Femur (tissue), 1 donor: ENCODE measurements at regions not wholly inside any gene's neighbourhood (a gene's known extent, or its start where the extent isn't known, plus 50 kb on each side); places are given as distances from the start of the nearest gene placed in this dataset.

ENCODE experiments used
- DNase-seq: peaks from one replicate; pipeline ENCODE4 v3.0.0-alpha.2; 2017

DNA sequence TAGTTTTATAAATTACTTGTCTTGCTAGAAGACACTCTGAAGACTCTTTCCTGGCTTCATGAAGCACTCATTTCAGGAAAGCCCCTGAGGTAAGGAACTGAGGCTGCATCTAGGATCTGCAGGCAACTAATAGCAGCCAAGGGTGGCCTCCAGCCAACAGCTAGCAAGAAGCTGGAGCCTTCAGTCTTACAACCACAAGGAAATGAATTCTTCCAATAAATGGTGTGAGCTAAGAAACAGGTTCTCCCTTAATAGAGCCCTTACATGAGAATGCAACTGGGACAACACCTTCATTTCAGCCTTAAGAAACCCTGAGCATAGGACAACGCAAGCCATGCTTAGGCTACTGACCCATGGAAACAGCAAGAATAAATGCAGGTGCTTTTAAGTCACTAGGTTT is 254.6 kb upstream of the RBBP8 start:
- DNase-seq, result peak; percentile 37

DNA sequence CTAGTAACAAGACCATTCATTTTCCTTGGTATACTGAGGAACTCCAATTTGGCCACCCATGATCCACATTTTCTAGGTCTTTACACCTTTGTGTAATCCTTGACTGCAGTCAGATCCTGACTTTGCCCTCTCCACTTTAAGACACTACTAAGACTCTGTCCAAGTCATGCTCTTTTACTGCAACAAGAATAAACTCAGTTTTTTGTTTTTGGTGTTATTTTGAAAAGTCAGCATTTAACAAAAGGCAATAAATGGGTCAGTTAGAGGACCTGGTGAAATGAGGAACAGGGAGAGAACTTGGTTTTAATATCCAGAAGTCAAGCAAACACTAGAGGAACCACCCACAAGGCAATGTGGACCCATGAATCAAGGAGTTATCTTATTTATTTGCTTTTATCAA is 252.2 kb upstream of the RBBP8 start:
- no peak for DNase-seq

DNA sequence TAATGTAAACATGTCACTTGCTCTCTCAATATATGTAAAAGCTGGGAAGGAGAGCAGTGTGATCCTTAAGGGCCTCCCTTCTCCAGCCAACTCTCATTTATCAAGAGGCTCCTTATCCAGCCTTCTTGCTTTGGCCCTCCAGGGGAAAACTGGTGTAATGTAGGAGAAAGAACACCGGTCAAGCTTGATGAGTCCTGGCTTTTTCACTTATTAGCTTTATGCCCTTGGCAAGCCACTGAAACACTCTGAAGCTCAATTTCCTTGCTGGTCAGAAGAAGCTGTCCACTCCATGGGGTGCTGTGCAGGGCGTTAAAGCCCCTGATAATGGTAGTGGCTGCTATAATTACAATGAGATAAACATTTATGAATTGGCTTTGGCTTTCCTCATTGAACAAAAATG is 251.2 kb upstream of the RBBP8 start:
- DNase-seq, result no peak

DNA sequence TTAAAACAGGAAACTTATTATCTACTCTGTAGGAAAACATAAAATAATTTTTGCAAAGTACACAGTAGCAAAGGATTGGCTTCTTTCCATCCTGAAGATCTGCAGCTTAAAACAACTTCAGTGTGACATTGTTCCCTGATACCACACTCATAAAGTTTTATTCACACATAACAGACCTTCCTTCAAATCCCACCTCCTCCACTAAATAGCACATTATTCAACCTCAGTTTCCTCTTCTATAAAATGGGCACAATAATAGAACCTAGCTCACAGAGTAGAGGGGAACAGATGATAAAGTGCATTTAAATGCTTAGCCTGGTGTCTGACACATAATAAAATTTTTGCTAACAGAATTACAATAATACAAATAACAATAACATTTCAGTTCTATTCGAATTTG is 250.4 kb upstream of the RBBP8 start:
- no peak for DNase-seq

DNA sequence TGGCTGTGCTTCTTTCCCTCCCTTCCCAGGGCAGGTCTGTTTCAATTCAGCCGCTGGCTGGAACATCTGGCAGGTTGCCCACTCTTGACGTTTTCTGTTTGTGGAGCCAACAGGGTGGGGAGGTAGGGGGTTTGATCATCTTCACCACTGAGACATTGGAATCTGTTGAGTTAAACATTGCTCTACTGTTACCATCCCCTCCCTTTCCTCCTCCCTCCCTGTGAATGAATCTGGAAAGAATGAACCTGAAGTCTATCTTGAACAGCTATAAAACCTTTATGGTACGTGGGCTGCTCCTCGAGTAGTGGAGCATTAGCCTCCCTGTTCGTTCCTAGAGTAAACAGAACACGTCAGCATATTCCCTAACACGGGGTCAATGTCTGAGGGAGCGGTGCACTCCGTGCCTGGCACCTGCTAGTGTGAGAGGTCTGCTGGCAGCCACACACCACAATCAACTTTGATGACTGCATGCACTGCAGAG is 249.9 kb upstream of the RBBP8 start:
- DNase-seq, result peak; percentile 82

DNA sequence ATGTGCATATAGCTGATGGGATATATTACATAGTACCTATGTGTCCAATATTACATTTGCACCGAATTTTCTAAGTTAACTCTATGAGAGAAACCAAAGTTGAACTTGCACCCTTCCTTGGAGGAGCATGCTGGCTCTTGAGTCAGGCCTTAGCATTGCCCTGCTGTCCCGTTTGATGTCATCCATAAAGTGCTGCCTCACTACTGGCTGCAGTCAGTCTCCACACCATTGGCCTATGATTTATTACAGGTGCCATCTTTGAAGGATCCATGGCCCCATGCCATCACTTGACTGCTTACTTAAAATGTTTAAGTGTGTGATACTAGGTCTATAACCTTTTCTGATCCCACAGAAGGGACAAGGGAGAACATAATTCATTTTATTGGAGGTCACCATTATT is 249.3 kb upstream of the RBBP8 start:
- no peak for DNase-seq

DNA sequence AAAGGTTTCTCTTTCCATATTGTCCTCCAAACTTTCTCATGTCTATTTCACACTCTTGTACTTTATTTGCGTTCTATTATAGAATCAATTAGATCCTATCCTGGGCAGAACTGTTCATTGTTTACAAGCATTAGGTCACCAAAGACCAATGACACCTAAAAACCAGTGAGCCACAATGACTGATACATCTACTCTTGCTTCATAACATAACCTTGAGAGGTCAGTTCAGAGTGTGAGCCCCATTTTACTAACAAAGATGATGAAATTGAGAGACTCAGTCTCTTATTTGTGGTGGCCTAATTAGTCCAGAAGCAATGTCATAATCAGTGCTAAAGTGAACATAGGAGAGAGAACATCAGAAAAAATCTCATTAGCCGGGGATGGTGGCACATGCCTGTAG is 248.9 kb upstream of the RBBP8 start:
- no peak for DNase-seq

DNA sequence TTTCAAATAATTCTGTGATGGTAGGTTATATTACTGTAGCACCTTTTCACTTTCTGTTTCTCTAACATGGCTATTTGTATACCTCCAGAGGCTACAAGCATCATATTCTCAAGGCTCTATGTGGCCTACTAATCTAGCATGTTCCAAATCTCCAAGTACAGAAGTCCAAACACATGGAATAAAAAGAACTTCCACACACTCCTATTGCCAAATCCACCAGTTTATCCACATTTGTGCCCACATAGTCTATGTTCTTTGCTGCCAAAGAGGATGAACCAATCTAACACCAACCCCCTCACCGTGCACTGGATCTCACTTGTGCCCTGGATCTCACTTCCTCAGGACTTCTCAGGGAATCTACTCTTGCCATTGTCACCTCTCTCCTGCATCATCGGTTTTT is 247.3 kb upstream of the RBBP8 start:
- DNase-seq, result no peak

DNA sequence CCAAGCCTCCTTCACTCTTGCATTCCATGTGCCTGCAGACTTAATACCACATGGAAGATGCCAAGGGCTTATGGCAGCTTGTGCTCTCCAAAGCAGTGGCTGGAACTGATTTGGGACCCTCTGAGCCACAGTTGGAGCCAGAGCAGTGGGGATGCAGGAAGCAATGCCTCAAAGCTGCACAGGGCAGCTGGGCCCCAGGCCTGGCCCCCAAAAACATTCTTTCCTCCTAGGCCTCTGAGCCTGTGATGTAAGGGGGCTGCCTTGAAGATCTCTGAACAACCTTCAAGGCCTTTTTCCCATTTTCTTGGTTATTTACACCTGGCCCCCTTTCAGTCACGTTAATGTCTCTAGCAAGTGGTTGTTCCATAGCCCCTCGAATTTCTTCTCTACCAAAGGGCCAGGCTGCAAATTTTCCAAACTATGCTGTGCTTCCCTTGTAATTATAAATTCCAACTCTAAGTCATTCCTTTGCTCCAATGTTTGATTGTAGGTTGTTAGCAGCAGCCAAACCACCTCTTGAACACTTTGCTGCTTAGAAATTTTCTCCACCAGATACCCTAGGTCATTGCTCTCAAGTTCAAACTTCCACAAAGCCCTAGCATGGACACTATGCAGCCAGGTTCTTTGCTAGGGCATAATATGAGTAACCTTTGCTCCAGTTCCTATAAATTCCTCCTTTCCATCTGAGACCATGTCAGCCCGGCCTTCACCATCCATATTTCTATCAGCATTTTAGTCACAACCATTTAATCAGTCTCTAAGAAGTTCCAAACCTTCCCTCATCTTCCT is 245.0 kb upstream of the RBBP8 start:
- no peak for DNase-seq

DNA sequence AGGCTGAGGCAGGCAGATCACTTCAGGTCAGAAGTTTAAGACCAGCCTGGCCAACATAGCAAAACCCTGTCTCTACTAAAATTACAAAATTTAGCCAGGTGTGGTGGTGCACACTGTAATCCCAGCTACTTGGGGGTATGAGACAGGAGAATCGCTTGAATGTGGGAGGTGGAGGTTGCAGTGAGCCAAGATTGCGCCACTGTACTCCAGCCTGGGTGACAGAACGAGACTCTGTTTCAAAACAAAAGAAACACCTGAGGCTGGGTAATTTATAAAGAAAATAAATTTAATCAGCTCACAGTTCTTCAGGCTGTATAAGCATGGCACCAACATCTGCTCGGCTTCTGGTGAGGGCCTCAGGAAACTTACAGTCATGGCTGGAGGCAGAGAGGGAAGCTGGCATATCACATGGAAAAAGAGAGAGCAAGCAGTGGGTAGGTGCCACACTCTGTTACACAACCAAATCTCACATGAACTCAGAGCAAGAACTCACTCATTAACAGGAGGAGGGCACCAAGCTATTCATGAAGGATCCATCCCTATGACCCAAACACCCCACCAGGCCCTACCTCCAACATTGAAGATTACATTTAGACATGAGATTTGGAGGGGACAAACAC is 244.1 kb upstream of the RBBP8 start:
- no peak for DNase-seq

DNA sequence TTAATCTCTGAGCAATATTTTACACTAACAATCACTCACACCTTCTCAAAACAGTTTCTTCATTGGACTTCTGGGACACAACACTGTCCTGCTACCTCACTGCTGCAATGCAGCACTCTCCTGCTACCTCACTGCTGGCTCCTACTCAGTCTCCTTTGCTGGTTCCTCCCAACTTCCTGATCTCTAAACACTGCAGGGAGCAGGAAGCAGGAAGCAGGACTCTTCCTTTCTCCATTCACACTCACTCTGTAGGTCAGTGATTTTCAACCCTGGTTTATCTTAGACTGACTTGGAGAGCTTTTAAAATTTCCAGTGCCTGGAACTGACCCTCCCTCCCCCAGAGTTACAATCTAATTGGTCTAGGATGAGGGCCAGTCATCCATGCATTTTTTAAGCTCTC is 243.4 kb upstream of the RBBP8 start:
- no peak for DNase-seq

DNA sequence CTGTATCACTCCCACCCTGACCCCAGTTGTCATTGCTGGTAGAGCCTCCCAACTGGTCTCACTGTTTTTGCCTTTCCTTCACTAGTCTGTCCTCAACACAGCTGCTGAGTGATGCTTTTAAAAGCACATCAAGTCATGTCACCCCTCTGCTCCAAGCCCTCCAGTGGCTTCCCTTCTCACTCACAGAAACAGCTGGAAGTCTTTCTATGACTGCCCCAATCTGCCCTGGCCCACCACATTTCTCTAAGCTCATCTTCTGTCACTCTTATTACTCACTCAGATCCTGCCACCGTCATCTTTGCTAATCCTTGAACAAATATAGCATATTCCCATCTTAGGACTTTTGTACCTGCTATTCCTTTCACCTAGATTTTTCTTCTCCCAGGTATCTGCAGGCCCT is 242.6 kb upstream of the RBBP8 start:
- no peak for DNase-seq

DNA sequence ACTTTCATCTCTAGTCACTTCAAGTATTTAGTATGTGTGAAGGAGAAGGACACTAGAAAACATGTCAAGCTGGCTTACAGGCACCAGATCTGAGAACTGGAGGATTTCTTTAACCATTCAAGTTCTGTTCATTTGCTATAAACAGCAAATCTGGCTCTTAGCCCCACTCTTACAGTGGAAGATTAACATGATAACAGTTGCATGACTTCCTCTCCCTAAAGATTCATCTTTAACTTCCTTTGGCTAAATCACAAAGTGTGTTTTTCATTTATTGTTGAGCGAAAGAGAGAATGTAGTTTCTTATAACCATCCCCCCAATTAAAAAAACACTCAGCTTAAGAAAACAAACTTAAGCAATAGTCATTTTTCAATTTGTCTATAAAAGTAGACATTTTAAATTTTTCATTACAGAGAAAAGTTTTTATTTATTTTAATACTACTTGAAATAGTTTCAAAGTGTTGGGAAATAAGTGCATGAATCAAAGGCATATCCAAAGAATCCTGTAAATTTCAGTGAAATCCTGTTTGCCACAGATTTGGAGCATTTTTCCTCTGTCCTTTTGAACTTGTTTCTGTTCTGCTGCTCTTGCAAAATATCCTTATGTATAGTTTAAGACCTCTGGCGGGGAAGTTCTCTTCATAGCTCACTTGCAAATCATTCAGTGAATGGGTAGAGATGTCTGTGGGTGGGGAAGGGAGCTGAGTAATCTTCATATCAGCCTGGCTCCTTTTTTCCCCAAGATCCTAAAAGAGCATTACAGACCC is 241.0 kb upstream of the RBBP8 start:
- no peak for DNase-seq

DNA sequence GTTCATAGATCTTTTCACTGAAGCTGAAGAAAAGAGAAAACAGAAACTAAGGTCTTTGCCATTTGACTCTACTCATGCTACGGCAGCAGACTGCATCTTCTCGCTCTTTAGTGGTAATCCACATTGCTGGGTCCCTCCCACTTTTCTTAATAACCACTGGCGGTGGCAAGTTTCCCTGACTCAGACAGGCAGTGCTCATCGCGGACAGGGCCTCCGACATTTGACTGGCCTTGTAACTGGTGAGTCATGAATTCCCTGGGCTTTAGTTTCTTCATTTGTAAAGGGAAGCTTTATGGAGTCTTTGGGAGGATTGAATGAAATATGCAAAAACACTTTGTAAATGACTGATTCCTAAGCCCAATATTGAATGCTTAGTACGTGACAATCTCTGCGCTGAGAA is 238.2 kb upstream of the RBBP8 start:
- peak; percentile 46 for DNase-seq

DNA sequence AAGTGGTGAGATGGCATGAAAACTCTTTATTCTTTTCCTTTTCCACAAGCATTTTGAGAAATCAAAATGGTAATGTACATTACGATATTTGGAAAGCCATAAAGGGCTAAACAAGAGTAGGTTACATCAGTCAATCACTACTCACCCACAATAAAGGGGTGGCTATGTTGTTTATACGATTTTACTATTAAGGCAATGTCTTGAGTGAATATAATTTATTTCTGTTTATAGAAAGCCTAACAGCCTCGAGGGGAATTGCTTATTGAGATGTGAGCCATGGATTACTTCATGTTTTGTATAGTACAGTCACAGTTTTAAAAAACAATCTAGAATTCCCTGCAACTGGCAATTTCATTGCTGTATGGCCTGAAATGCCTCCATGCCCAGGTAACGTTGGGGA is 237.5 kb upstream of the RBBP8 start:
- no peak for DNase-seq

DNA sequence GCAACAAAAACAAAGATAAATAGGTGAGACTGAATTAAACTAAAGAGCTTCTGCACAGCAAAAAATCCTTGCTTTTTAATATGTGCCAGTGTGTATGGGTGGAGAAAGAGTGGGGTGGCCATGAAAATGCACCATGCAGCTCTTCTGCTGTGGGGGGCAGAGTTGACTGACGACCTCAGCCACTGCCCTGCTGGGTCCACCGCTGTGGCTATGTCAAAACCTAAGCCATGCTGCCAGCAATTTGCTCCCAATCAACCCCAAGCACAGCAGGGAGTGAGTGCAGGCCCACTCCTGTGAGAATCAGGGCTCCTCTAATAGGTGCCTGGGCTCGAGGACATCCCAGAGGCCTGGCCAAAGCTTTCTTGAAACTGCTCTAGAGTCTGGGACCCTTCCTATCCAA is 235.6 kb upstream of the RBBP8 start:
- no peak for DNase-seq

DNA sequence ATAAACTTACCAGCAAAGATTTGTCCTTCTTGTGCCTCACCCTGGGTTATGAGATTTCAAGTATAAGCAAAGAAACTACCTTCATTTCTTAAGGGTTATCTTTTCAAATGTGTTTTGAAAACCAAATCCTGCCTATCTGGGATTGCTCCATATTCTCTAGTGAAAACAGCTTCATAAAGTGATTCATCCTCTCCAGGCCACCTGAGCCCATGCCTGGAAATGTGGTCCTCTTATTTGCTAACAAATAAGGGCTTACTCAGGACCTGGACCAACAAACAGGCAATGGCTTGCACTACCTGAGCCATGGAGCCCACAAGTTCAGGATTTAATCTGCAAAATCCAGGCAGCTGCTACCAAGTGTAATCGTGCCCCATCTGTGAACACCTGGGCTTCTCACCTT is 234.4 kb upstream of the RBBP8 start:
- no peak for DNase-seq

DNA sequence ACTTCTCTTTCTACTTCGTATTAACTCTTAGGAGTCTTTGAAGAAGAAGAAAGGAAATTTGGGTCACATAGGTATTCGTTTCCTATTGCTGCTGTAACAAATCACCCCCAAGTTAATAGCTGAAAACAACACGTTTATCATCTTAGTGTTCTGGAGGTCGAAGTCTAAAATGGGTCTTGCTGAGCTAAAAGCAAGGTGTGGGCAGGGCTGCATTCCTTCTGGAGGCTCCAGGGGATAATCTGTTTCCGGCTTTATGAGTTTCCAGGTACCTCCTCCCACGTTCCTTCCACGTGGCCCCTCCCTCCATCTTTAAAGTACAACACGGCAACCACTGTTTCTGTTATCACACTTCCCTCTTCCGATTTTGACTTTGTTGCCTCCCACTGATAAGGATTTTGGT is 233.5 kb upstream of the RBBP8 start:
- no peak for DNase-seq

DNA sequence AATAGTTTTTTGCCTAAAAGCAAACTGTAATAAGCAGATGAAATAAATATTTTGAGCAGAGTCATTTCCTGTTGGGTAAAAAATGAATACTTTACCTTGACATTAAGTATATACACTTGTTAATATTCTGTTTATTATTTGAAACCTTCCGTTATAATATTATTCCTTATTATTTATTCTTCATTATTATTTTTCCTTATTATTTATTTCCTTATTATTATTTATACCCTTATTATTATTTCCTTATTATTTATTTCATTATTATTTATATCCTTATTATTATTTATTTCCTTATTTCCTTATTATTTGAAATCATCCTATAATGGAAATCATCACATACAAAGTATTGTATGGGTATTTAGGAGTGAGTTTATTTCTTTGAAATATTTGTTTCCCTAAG is 232.2 kb upstream of the RBBP8 start:
- no peak for DNase-seq

DNA sequence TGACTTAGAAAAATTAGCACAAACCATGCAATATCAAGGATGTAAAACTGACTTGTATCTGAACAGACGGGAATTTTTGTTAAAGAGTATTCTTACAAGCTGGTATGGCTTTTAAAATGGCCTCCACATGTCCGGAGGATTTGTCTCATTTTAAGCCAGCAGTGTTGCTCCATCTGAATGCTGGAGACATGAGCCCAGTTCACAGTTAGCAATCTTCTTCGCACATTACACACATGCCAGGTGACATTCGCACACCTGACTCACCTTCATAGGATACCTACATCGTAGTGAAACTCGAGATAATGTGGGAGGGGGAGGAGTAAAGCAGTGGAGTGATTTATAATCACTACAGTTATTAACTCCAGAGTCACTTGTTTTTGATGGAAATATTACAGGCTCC is 231.8 kb upstream of the RBBP8 start:
- DNase-seq, result no peak

DNA sequence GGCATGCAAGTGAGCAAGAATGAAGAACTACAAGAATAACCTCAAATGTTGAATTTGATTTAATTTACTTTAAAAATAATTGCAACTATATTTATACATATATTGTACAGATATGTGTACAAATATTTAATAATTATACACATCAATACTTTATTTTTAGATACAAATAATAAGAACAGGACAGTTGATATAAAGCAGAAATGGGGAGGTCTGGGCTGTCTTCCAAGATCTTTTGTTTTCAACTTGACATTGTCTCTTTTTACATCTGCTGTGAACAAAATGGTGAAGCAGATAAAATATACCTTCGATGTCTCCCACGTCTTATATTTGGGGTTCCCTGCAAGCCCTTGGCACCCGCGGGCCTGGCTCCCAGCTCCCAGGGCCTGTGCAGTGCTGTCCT is 231.3 kb upstream of the RBBP8 start:
- no peak for DNase-seq

DNA sequence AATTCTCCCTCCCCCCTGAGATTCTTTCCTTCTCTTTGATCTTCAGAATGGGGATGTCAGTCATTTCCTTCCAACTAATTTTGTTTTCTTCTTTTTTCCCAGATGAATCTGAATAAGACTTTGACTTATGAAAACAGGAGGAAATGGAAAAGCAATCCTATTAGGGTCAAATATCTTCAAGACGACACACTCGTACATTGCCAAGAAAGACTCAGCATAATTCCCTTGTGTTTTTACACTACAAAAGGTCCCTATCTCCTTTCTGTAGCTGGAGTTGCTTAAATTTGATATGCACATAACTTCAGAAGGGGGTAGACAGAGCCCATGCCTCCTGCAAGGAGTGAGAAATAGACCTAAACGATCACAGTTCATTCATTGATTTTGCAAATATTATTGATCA is 230.3 kb upstream of the RBBP8 start:
- DNase-seq, result no peak

DNA sequence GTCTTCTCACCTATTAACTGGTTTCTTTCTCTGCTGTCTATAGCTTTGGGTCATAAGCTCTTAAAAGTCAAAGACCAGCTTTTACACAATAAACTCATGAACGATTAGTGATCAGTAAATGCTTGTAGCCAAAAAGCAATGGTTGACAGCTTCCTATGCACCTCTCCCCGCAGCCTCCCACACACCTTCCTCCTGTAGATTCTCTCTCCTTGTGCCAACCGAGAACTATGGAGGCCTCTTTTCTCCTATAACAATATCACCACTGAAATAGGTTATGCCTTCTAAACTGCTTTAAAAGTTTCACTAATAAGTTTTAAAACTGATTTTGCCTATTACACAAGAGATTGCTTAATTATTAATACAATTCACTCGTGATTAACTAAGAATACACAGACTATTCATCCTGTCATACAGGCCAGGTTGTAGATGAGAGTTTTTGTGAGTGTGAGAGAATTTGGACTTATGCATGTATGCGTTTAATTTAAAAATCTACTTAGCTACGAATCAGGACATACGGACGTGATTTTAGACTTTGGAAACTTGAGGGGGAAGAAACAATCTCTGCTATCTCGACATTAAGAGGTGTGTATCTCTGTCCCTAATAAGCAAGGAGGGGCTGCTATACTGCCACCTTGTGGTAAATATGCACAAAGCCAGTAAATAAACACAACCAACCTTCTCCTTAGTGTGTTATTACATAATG is 229.1 kb upstream of the RBBP8 start:
- no peak for DNase-seq

DNA sequence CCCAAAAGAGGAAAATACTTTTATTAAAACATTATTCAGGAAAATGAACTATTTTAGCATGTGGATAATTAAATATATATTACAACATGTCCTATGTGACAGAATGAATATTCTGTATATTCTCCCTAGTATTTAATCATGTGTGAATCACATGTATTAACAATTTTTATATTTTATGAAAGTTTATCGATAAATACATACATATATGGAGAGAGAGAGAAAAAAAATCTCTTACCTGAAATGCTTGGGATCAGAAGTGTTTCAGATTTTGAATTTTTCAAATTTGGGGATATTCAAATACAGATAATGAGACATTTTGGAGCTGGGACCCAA is 228.6 kb upstream of the RBBP8 start:
- DNase-seq, result no peak
